ENCODE measurements at regions not wholly inside any gene's neighbourhood (a gene's known extent, or its start where the extent isn't known, plus 50 kb on each side); places are given as distances from the start of the nearest gene placed in this dataset.

DNA sequence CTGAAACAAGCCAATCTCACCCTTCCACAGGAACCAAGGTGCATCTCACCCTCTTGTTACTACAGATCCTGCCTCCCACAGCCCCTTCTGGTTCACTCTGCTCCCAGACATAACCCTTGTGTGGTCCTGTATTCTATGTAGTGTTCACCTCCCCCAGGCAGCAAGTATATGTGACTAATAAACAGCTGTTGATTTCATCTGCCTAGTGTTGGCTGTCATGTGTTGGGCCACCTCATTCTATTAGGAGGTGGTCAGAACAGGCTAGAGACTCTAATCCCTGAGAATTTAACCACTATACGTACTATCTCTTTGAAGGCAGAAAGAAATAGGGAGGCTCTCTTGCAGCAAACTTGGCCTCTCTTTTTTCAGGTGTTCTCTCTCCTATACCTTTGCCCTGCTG is 134.3 kb upstream of the RPL34 start:
- Histone ChIP-seq H3K27ac (no peak overlapping the region), H3K9me3 (ENCODE audit: low read depth) (no peaks in the 10 kb centered on the region), H3K27me3 (no peaks in the 10 kb centered on the region), H4K20me1 (ENCODE audit: insufficient read depth, poor library complexity, severe bottlenecking) (no peaks in the 10 kb centered on the region), H2AFZ (no peak overlapping the region), H3K4me2 (no peak overlapping the region), H3K9me2 (replicated peaks; ENCODE audit: insufficient read depth) (no peaks in the 10 kb centered on the region), H3K79me2 (no peaks in the 10 kb centered on the region), H3K36me3 (replicated peaks; ENCODE audit: insufficient read depth, low read depth) (no peaks in the 10 kb centered on the region), H3K4me1 (ENCODE audit: insufficient read depth) (no peaks in the 10 kb centered on the region), H3K4me3 (no peak overlapping the region)
- TF ChIP-seq EZH2phosphoT487 (IDR thresholded peaks at IDR 0.05; ENCODE audit: low read depth, severe bottlenecking, unreplicated experiment) (no peak), EZH2 (IDR thresholded peaks at IDR 0.05; ENCODE audit: borderline replicate concordance) (no peak)
- TF ChIP-seq, protein P1, sequence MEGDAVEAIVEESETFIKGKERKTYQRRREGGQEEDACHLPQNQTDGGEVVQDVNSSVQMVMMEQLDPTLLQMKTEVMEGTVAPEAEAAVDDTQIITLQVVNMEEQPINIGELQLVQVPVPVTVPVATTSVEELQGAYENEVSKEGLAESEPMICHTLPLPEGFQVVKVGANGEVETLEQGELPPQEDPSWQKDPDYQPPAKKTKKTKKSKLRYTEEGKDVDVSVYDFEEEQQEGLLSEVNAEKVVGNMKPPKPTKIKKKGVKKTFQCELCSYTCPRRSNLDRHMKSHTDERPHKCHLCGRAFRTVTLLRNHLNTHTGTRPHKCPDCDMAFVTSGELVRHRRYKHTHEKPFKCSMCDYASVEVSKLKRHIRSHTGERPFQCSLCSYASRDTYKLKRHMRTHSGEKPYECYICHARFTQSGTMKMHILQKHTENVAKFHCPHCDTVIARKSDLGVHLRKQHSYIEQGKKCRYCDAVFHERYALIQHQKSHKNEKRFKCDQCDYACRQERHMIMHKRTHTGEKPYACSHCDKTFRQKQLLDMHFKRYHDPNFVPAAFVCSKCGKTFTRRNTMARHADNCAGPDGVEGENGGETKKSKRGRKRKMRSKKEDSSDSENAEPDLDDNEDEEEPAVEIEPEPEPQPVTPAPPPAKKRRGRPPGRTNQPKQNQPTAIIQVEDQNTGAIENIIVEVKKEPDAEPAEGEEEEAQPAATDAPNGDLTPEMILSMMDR (IDR thresholded peaks at IDR 0.05; ENCODE audit: poor library complexity), result no peak
- no peak for DNase-seq (ENCODE audit: low spot score)
- 91% methylated on average over 1 of the region's 1 CpG for WGBS (ENCODE audit: low lambda C conversion rate, missing lambda C conversion rate)

GRCh38 chr4:108484187-108484586 is 136.2 kb upstream of the RPL34 start:
- no peaks in the 10 kb centered on the region for H3K4me1 ChIP-seq (ENCODE audit: insufficient read depth)
- H3K36me3 ChIP-seq (replicated peaks; ENCODE audit: insufficient read depth, low read depth), result no peaks in the 10 kb centered on the region
- H3K27ac ChIP-seq, result no peak overlapping the region
- no peak for DNase-seq (ENCODE audit: low spot score)
- H3K4me2 ChIP-seq, result no peak overlapping the region
- 95% methylated on average over 1 of the region's 1 CpG for WGBS (ENCODE audit: low lambda C conversion rate, missing lambda C conversion rate)
- H2AFZ ChIP-seq, result no peak overlapping the region
- no peaks in the 10 kb centered on the region for H3K27me3 ChIP-seq
- H3K4me3 ChIP-seq, result no peak overlapping the region
- no peaks in the 10 kb centered on the region for H3K9me2 ChIP-seq (replicated peaks; ENCODE audit: insufficient read depth)
- no peaks in the 10 kb centered on the region for H4K20me1 ChIP-seq (ENCODE audit: insufficient read depth, poor library complexity, severe bottlenecking)
- TF ChIP-seq EZH2 (IDR thresholded peaks at IDR 0.05; ENCODE audit: borderline replicate concordance) (no peak), EZH2phosphoT487 (IDR thresholded peaks at IDR 0.05; ENCODE audit: low read depth, severe bottlenecking, unreplicated experiment) (no peak)
- TF ChIP-seq, protein P1 (IDR thresholded peaks at IDR 0.05; ENCODE audit: poor library complexity), result no peak
- no peaks in the 10 kb centered on the region for H3K9me3 ChIP-seq (ENCODE audit: low read depth)
- no peaks in the 10 kb centered on the region for H3K79me2 ChIP-seq

DNA sequence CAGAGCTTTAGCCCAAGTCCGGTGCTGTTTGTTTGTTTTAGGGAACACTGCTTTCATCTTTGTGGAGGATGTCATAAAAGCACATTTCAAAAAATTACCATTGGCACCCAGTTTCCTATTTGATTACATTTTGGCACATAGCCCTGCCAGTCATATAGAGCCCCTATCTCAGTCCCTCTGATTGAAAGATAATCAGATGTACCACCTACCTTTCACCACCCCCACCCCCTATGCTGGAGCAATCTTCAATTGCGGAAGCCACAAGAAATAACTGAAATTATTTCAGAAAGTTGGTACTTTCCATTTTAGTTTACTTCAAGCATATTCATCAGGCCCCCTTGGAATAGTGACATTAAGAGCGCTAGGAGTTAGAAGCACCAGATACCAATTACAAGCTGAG is 136.7 kb upstream of the RPL34 start:
- no peaks in the 10 kb centered on the region for H3K9me3 ChIP-seq (ENCODE audit: low read depth)
- no peak overlapping the region for H3K4me3 ChIP-seq
- no peak for DNase-seq (ENCODE audit: low spot score)
- no peak overlapping the region for H3K27ac ChIP-seq
- no peaks in the 10 kb centered on the region for H3K27me3 ChIP-seq
- H3K36me3 ChIP-seq (replicated peaks; ENCODE audit: insufficient read depth, low read depth), result no peaks in the 10 kb centered on the region
- TF ChIP-seq EZH2phosphoT487 (IDR thresholded peaks at IDR 0.05; ENCODE audit: low read depth, severe bottlenecking, unreplicated experiment) (no peak), EZH2 (IDR thresholded peaks at IDR 0.05; ENCODE audit: borderline replicate concordance) (no peak)
- TF ChIP-seq, protein P1 (IDR thresholded peaks at IDR 0.05; ENCODE audit: poor library complexity), result no peak
- 75% methylated on average over 3 of the region's 3 CpGs for WGBS (ENCODE audit: low lambda C conversion rate, missing lambda C conversion rate)
- H3K4me1 ChIP-seq (ENCODE audit: insufficient read depth), result no peaks in the 10 kb centered on the region
- H4K20me1 ChIP-seq (ENCODE audit: insufficient read depth, poor library complexity, severe bottlenecking), result no peaks in the 10 kb centered on the region
- no peaks in the 10 kb centered on the region for H3K9me2 ChIP-seq (replicated peaks; ENCODE audit: insufficient read depth)
- no peak overlapping the region for H3K4me2 ChIP-seq
- H2AFZ ChIP-seq, result no peak overlapping the region
- no peaks in the 10 kb centered on the region for H3K79me2 ChIP-seq

DNA sequence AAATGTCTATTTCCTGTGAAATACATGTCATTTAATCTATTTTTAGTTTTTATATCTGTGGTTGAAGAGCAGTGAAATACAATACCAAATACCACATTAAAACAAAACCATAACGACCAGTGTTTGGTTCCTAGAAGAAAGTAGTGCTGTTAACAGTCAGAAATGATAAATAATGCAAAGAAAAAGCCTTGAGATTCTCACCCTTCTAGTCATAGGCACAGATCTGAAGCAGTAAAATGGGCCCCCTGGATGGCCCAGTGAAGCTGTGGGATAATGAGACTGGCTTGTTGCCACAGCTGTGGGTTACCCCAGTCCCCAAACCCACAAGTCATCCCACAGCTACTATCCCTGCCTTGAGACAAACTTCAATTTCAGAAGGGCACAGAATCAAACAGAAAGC is 137.3 kb upstream of the RPL34 start:
- TF ChIP-seq, protein P1 (IDR thresholded peaks at IDR 0.05; ENCODE audit: poor library complexity), result no peak
- TF ChIP-seq EZH2phosphoT487 (IDR thresholded peaks at IDR 0.05; ENCODE audit: low read depth, severe bottlenecking, unreplicated experiment), result no peak
- no peak for TF ChIP-seq EZH2 (IDR thresholded peaks at IDR 0.05; ENCODE audit: borderline replicate concordance)
- Histone ChIP-seq H3K79me2 (no peaks in the 10 kb centered on the region), H3K27ac (no peak overlapping the region), H3K36me3 (replicated peaks; ENCODE audit: insufficient read depth, low read depth) (no peaks in the 10 kb centered on the region), H3K27me3 (no peaks in the 10 kb centered on the region), H3K9me2 (replicated peaks; ENCODE audit: insufficient read depth) (no peaks in the 10 kb centered on the region), H2AFZ (no peak overlapping the region), H4K20me1 (ENCODE audit: insufficient read depth, poor library complexity, severe bottlenecking) (no peaks in the 10 kb centered on the region), H3K4me1 (ENCODE audit: insufficient read depth) (no peaks in the 10 kb centered on the region), H3K9me3 (ENCODE audit: low read depth) (no peaks in the 10 kb centered on the region), H3K4me3 (no peak overlapping the region), H3K4me2 (no peak overlapping the region)
- 26% methylated on average over 1 of the region's 1 CpG for WGBS (ENCODE audit: low lambda C conversion rate, missing lambda C conversion rate)
- no peak for DNase-seq (ENCODE audit: low spot score)
